AG04450 (cell line): ENCODE measurements at regions not wholly inside any gene's neighbourhood (a gene's known extent, or its start where the extent isn't known, plus 50 kb on each side); places are given as distances from the start of the nearest gene placed in this dataset.

Experiments used
- CTCF ChIA-PET: fragments of 300-600, 350-600 bp; formaldehyde crosslinking; extraction: SDS; loops from one replicate; lab custom pipeline; 2022; ENCODE audit warnings: antibody characterized with exemption, inconsistent platforms; lab: Charles Lee
- POLR2A ChIA-PET: fragments of 350-600 bp; formaldehyde crosslinking; extraction: SDS; loops from one replicate; lab custom pipeline; 2021; ENCODE audit warnings: antibody characterized with exemption, inconsistent platforms; lab: Yijun Ruan, JAX
- DNase-seq: peaks from one replicate; pipeline ENCODE4 v3.0.0-alpha.2; 2011; ENCODE audit warnings: low read depth, low spot score
- H3K27ac ChIP-seq: one replicate; pipeline ENCODE4 v1.5.1; 2012; ENCODE audit warnings: low read depth, low read length, control low read depth
- H3K27me3 ChIP-seq: one replicate; pipeline ENCODE4 v1.6.0; 2012; ENCODE audit warnings: low read length; ENCODE audit not compliant: control insufficient read depth, insufficient read depth
- H3K4me3 ChIP-seq: 2 replicates; pipeline ENCODE4 v1.5.1; 2011; ENCODE audit warnings: mild to moderate bottlenecking, low read depth, low read length, control low read depth
- H3K9me3 ChIP-seq: 2 replicates; pipeline ENCODE4 v1.5.1; 2012; ENCODE audit warnings: low read length; ENCODE audit not compliant: control insufficient read depth, insufficient read depth
- CTCF ChIP-seq: IDR thresholded peaks from 2 replicates; pipeline ENCODE4 v1.5.1; 2011; ENCODE audit warnings: low read depth, low read length, control low read depth, inconsistent platforms

- POLR2A ChIA-PET = no interaction called here
- CTCF ChIA-PET = no interaction called here
- Histone ChIP-seq H3K9me3 (no peaks in the 10 kb centered on the region), H3K4me3 (no peak overlapping the region), H3K27ac (no peak overlapping the region), H3K27me3 (no peaks in the 10 kb centered on the region)
- DNase-seq = no peak
- TF ChIP-seq CTCF = 0 out of 2 replicates have a peak, but pooled peaks have one; percentile 8
Observed at GRCh38 chrX:39242187-39242586, 440.9 kb downstream of the MID1IP1 start.

- POLR2A ChIA-PET = no interaction called here
- Histone ChIP-seq H3K27ac (no peak overlapping the region), H3K4me3 (no peak overlapping the region), H3K9me3 (no peaks in the 10 kb centered on the region), H3K27me3 (no peaks in the 10 kb centered on the region)
- no peak for DNase-seq
- no peak for TF ChIP-seq CTCF
- CTCF ChIA-PET = no interaction called here
Observed at GRCh38 chrX:39244147-39244546, 442.9 kb downstream of the MID1IP1 start.

- Histone ChIP-seq H3K4me3 (no peak overlapping the region), H3K27me3 (no peaks in the 10 kb centered on the region), H3K27ac (no peak overlapping the region), H3K9me3 (no peaks in the 10 kb centered on the region)
- TF ChIP-seq CTCF = no peak
- CTCF ChIA-PET = no interaction called here
- DNase-seq = no peak
- POLR2A ChIA-PET = no interaction called here
Observed at GRCh38 chrX:39245024-39245423, 443.8 kb downstream of the MID1IP1 start.

GRCh38 chrX:39247536-39247935 lies 446.3 kb downstream of the MID1IP1 start:
- ChIA-PET CTCF (no interaction called here), POLR2A (no interaction called here)
- TF ChIP-seq CTCF = no peak
- Histone ChIP-seq H3K9me3 (no peaks in the 10 kb centered on the region), H3K4me3 (no peak overlapping the region), H3K27ac (no peak overlapping the region), H3K27me3 (no peaks in the 10 kb centered on the region)
- no peak for DNase-seq

- Histone ChIP-seq H3K9me3 (no peaks in the 10 kb centered on the region), H3K4me3 (no peak overlapping the region), H3K27ac (no peak overlapping the region), H3K27me3 (no peaks in the 10 kb centered on the region)
- DNase-seq = no peak
- TF ChIP-seq CTCF = no peak
- ChIA-PET CTCF (no interaction called here), POLR2A (no interaction called here)
Observed at GRCh38 chrX:39248330-39248729, 447.1 kb downstream of the MID1IP1 start.
